Stomach smooth muscle (tissue), 2 donors: ENCODE measurements at regions not wholly inside any gene's neighbourhood (a gene's known extent, or its start where the extent isn't known, plus 50 kb on each side); places are given as distances from the start of the nearest gene placed in this dataset.

Experiments
- H3K27ac ChIP-seq: one replicate; pipeline ENCODE4 v1.7.0; 2013; ENCODE audit warnings: mild to moderate bottlenecking, low read length, inconsistent platforms
- H3K27me3 ChIP-seq, 2 donors: one replicate each; pipeline ENCODE4 v1.7.0; 2013; ENCODE audit warnings: low read length in 2 of 2; ENCODE audit not compliant: insufficient read depth in 2 of 2, control insufficient read depth in 1 of 2
- H3K36me3 ChIP-seq, 2 donors: one replicate each; pipeline ENCODE4 v1.7.0; 2013; ENCODE audit warnings: low read length in 2 of 2; ENCODE audit not compliant: control insufficient read depth in 2 of 2, insufficient read depth in 2 of 2
- H3K4me1 ChIP-seq: one replicate; pipeline ENCODE4 v1.7.0; 2013; ENCODE audit warnings: low read length; ENCODE audit not compliant: control insufficient read depth, insufficient read depth
- H3K4me3 ChIP-seq, 2 donors: one replicate each; pipeline ENCODE4 v1.7.0; 2013; ENCODE audit warnings: low read length in 2 of 2
- H3K9ac ChIP-seq, 2 donors: one replicate each; pipeline ENCODE4 v1.7.0; 2013; ENCODE audit warnings: low read length in 2 of 2, mild to moderate bottlenecking in 1 of 2
- H3K9me3 ChIP-seq, 2 donors: one replicate each; pipeline ENCODE4 v1.7.0; 2013; ENCODE audit warnings: low read length in 2 of 2; ENCODE audit not compliant: control insufficient read depth in 2 of 2
- donor health status: healthy.
- donor health status: Pancreatic carcinoma.

GRCh38 chr2:52405980-52406379 is 1361.6 kb upstream of the CHAC2 start:
- Histone ChIP-seq H3K9ac (no peak overlapping the region), H3K4me3 (no peak overlapping the region), H3K36me3 (no peaks in the 10 kb centered on the region), H3K4me1 (no peaks in the 10 kb centered on the region), H3K9me3 (no peaks in the 10 kb centered on the region), H3K27me3 (no peaks in the 10 kb centered on the region), H3K27ac (no peak overlapping the region)

- Histone ChIP-seq H3K9me3 (no peaks in the 10 kb centered on the region), H3K4me3 (no peak overlapping the region), H3K27ac (no peak overlapping the region), H3K9ac (no peak overlapping the region), H3K4me1 (no peaks in the 10 kb centered on the region), H3K27me3 (no peaks in the 10 kb centered on the region), H3K36me3 (no peaks in the 10 kb centered on the region)
Measured at GRCh38 chr2:52404866-52405265, 1362.7 kb upstream of the CHAC2 start.

- Histone ChIP-seq H3K27ac (no peak overlapping the region), H3K9me3 (no peaks in the 10 kb centered on the region), H3K36me3 (no peaks in the 10 kb centered on the region), H3K4me1 (no peaks in the 10 kb centered on the region), H3K27me3 (no peaks in the 10 kb centered on the region), H3K9ac (no peak overlapping the region), H3K4me3 (no peak overlapping the region)
Measured at GRCh38 chr2:52404046-52404445, 1363.6 kb upstream of the CHAC2 start.

GRCh38 chr2:52402128-52402527 is 1365.5 kb upstream of the CHAC2 start:
- Histone ChIP-seq H3K27ac (no peak overlapping the region), H3K36me3 (no peaks in the 10 kb centered on the region), H3K9me3 (no peaks in the 10 kb centered on the region), H3K27me3 (no peaks in the 10 kb centered on the region), H3K9ac (no peak overlapping the region), H3K4me1 (no peaks in the 10 kb centered on the region), H3K4me3 (no peak overlapping the region)

- no peaks in the 10 kb centered on the region for H3K27me3 ChIP-seq
- H3K9me3 ChIP-seq, result no peaks in the 10 kb centered on the region
- H3K4me3 ChIP-seq, result no peak overlapping the region
- H3K4me1 ChIP-seq, result no peaks in the 10 kb centered on the region
- H3K9ac ChIP-seq, result no peak overlapping the region
- no peak overlapping the region for H3K27ac ChIP-seq
- H3K36me3 ChIP-seq, result no peaks in the 10 kb centered on the region
Measured at GRCh38 chr2:52396836-52397235, 1364.9 kb upstream of the NRXN1 start.

DNA sequence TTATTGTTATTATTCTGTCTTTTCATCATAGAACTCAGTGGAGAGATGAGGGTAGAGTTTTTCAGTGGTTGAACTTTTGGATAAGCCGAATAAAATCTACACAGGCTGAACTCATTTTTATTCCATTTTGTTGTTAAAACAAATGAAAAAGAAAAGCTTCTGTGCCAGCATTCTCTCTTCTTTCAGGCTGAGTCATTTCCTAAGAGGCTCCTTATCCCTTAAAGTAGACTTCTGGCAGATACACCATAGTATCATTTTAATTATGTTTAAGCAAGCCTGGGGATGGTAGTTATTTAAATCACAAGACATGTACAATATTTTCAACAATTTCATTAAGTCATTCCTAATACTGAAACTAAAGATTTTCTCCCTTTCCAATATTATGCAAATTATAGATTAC is 1364.0 kb upstream of the NRXN1 start:
- Histone ChIP-seq H3K9me3 (no peaks in the 10 kb centered on the region), H3K27ac (no peak overlapping the region), H3K4me3 (no peak overlapping the region), H3K4me1 (no peaks in the 10 kb centered on the region), H3K36me3 (no peaks in the 10 kb centered on the region), H3K27me3 (no peaks in the 10 kb centered on the region), H3K9ac (no peak overlapping the region)

DNA sequence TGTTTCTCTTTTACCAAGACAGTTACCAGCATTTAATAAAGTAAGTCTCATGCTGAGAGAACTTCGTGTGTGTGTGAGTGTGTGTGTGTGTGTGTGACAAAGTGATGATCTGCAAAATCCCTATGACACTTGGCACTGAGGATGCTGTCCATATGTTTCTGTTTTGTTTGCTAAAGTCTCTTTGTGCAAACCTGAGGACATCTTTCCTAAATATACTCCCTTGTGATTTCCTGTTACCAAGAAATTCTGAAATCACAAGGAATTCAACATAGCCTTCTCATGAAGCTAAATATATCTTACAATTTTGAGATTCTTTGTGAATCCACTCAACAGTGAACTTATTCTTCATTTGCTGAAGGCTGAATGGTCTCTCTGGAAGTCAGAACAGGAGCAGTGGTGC is 1359.7 kb upstream of the NRXN1 start:
- Histone ChIP-seq H3K9me3 (no peaks in the 10 kb centered on the region), H3K36me3 (no peaks in the 10 kb centered on the region), H3K27ac (no peak overlapping the region), H3K9ac (no peak overlapping the region), H3K4me3 (no peak overlapping the region), H3K4me1 (no peaks in the 10 kb centered on the region), H3K27me3 (no peaks in the 10 kb centered on the region)

- H3K9ac ChIP-seq, result no peak overlapping the region
- H3K4me1 ChIP-seq, result no peaks in the 10 kb centered on the region
- H3K4me3 ChIP-seq, result no peak overlapping the region
- H3K27ac ChIP-seq, result no peak overlapping the region
- no peaks in the 10 kb centered on the region for H3K27me3 ChIP-seq
- H3K36me3 ChIP-seq, result no peaks in the 10 kb centered on the region
- H3K9me3 ChIP-seq, result no peaks in the 10 kb centered on the region
Measured at GRCh38 chr2:52390651-52391050, 1358.7 kb upstream of the NRXN1 start.

- Histone ChIP-seq H3K36me3 (no peaks in the 10 kb centered on the region), H3K27me3 (no peaks in the 10 kb centered on the region), H3K4me3 (no peak overlapping the region), H3K9me3 (no peaks in the 10 kb centered on the region), H3K9ac (no peak overlapping the region), H3K27ac (no peak overlapping the region), H3K4me1 (no peaks in the 10 kb centered on the region)
Measured at GRCh38 chr2:52387937-52388590, 1356.1 kb upstream of the NRXN1 start.

DNA sequence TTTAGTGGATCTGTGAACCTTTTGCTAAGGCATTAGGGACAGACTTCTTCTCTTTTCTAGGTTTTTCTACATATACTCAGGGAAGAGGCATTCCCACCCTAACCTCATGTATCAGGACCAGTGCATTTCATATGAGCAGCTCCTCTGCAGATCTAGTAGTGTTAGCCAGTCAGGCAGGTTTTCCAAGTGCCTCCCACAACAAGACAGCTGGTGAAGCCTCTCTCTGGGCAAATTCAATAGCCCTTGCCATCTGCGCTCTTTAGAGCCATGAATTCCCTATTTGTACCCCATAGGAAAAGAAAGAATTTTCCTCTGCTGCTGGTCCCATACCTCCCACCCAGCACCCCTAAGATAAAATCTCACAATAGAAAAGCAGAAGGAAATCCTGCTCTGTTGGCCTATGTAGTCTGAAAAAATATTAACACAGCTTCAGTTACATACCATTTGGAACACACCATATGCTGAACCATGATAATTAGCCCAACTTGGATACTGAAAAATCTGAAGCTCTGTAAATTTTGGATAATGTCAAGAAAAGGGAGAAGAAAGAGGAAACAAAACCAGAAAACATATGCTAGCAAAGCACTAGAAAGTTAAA is 1354.6 kb upstream of the NRXN1 start:
- no peak overlapping the region for H3K27ac ChIP-seq
- no peak overlapping the region for H3K4me3 ChIP-seq
- H3K9ac ChIP-seq, result no peak overlapping the region
- H3K9me3 ChIP-seq, result no peaks in the 10 kb centered on the region
- no peaks in the 10 kb centered on the region for H3K36me3 ChIP-seq
- no peaks in the 10 kb centered on the region for H3K4me1 ChIP-seq
- H3K27me3 ChIP-seq, result no peaks in the 10 kb centered on the region

GRCh38 chr2:52383541-52383940 is 1351.6 kb upstream of the NRXN1 start:
- H3K9ac ChIP-seq, result no peak overlapping the region
- H3K27ac ChIP-seq, result no peak overlapping the region
- no peaks in the 10 kb centered on the region for H3K36me3 ChIP-seq
- peaks cover 0 to 5% of the 10 kb centered on the region in 2 donors for H3K9me3 ChIP-seq
- no peaks in the 10 kb centered on the region for H3K4me1 ChIP-seq
- no peaks in the 10 kb centered on the region for H3K27me3 ChIP-seq
- H3K4me3 ChIP-seq, result no peak overlapping the region
